H1 (cell line): ENCODE measurements at regions not wholly inside any gene's neighbourhood (a gene's known extent, or its start where the extent isn't known, plus 50 kb on each side); places are given as distances from the start of the nearest gene placed in this dataset.

Experiments
- BCL11A ChIP-seq, 2 experiments: IDR thresholded peaks; one replicate each; pipeline ENCODE4 v1.6.1; 2011; ENCODE audit warnings: low read depth in 2 of 2, low read length in 2 of 2, mild to moderate bottlenecking in 2 of 2
- CBX8 ChIP-seq: fragments of 300-800, 300-1000 bp; sonication (generic); IDR thresholded peaks from 2 replicates; pipeline ENCODE4 v1.7.1; 2016; ENCODE audit warnings: low read depth, low read length, borderline replicate concordance
- CHD2 ChIP-seq: IDR thresholded peaks from 2 replicates; pipeline ENCODE4 v1.6.1; 2012; ENCODE audit warnings: low read length, improper control_type of control experiment
- JUN ChIP-seq: IDR thresholded peaks from 2 replicates; pipeline ENCODE4 v1.6.1; 2011; ENCODE audit warnings: low read depth, mild to moderate bottlenecking, improper control_type of control experiment, low read length
- RNF2 ChIP-seq: fragments of 200-900, 300-1000 bp; sonication (generic); IDR thresholded peaks from 2 replicates; pipeline ENCODE4 v1.7.1; 2016; ENCODE audit warnings: borderline replicate concordance, low read depth, mild to moderate bottlenecking, antibody characterized with exemption, low read length; ENCODE audit not compliant: poor library complexity, severe bottlenecking; ENCODE audit errors: missing control alignments
- SAP30 ChIP-seq: fragments of 300-600 bp; sonication (generic); IDR thresholded peaks from 2 replicates; pipeline ENCODE4 v1.7.1; 2012; ENCODE audit warnings: low read length, moderate library complexity, mild to moderate bottlenecking, inconsistent platforms; ENCODE audit not compliant: insufficient read depth, insufficient replicate concordance

- TF ChIP-seq SAP30: no peak
- TF ChIP-seq CHD2: no peak
- TF ChIP-seq RNF2: no peak
- TF ChIP-seq CBX8: no peak
- TF ChIP-seq JUN: no peak
- TF ChIP-seq BCL11A (IDR thresholded peaks at IDR 0.05; ENCODE audit: low read depth in 2 of 2, low read length in 2 of 2): no peak
- TF ChIP-seq, all 59 proteins: peak for 0
Measured at GRCh38 chr14:104451474-104451873, 128.1 kb upstream of the C14orf180 start (continued).
